H1 (cell line): ENCODE measurements at regions not wholly inside any gene's neighbourhood (a gene's known extent, or its start where the extent isn't known, plus 50 kb on each side); places are given as distances from the start of the nearest gene placed in this dataset.
"Not testable (repeated sequence)": the region's sequence is repeated elsewhere in the genome, so short reads cannot be mapped to it uniquely, and the experiment has no call there.

Experiments
- CTCF ChIA-PET: fragments of 300-600 bp; sonication (Branson Sonifier 250); formaldehyde crosslinking; loops from one replicate; lab custom pipeline; 2021; ENCODE audit not compliant: partially characterized antibody; lab: Charles Lee
- POLR2A ChIA-PET: fragments of 300-600 bp; sonication (Branson Sonifier 250); formaldehyde crosslinking; loops from one replicate; lab custom pipeline; 2021; ENCODE audit warnings: inconsistent platforms; ENCODE audit not compliant: partially characterized antibody; lab: Charles Lee
- DNase-seq, 2 experiments: peaks; one replicate each; pipeline versions ENCODE4 v3.0.0 to v3.0.0-alpha.2; 2010 to 2022; ENCODE audit warnings: low spot score in 2 of 2, low read depth in 1 of 2, mixed read lengths in 1 of 2
- FAIRE-seq: peaks from 2 replicates; lab custom pipeline; 2011; peaks lifted over from hg19 to GRCh38; lab: Jason Lieb, UNC
- H2AFZ ChIP-seq: 2 replicates; pipeline ENCODE4 v1.8.1; 2012; ENCODE audit warnings: low read length, inconsistent platforms
- H2AK5ac ChIP-seq: 2 replicates; pipeline ENCODE4 v1.6.1; 2013; ENCODE audit warnings: low read depth, low read length
- H2BK120ac ChIP-seq: replicated peaks from 2 replicates; pipeline ENCODE3; 2013; ENCODE audit warnings: low read depth, low read length, inconsistent platforms
- H2BK12ac ChIP-seq: 2 replicates; pipeline ENCODE4 v1.6.1; 2013; ENCODE audit warnings: low read depth, low read length
- H2BK15ac ChIP-seq: 2 replicates; pipeline ENCODE4 v1.6.1; 2013; ENCODE audit warnings: low read length
- H2BK20ac ChIP-seq: 2 replicates; pipeline ENCODE4 v1.6.1; 2013; ENCODE audit warnings: low read length
- H2BK5ac ChIP-seq: 2 replicates; pipeline ENCODE4 v1.6.1; 2013; ENCODE audit warnings: low read depth, low read length
- H3K14ac ChIP-seq: 2 replicates; pipeline ENCODE4 v1.6.1; 2013; ENCODE audit warnings: inconsistent platforms; ENCODE audit not compliant: insufficient read length
- H3K18ac ChIP-seq: 2 replicates; pipeline ENCODE4 v1.6.1; 2013; ENCODE audit warnings: low read length; ENCODE audit errors: extremely low read depth
- H3K23ac ChIP-seq: 2 replicates; pipeline ENCODE4 v1.6.1; 2013; ENCODE audit warnings: inconsistent platforms; ENCODE audit not compliant: insufficient read length
- H3K23me2 ChIP-seq: 2 replicates; pipeline ENCODE4 v1.6.1; 2013; ENCODE audit warnings: low read depth, low read length
- H3K27ac ChIP-seq: 2 replicates; pipeline ENCODE4 v1.6.1; 2011; ENCODE audit warnings: low read depth, low read length, inconsistent platforms
- H3K27me3 ChIP-seq, 4 experiments: replicated peaks in 1 of 4; 1 replicate in 1 of 4; 2 replicates in 3 of 4; pipeline versions ENCODE4 v1.6.1 to v1.8.1; 2011 to 2013; ENCODE audit warnings: low read length in 3 of 4, mild to moderate bottlenecking in 3 of 4, inconsistent platforms in 2 of 4, mixed read lengths in 2 of 4, moderate library complexity in 1 of 4; ENCODE audit not compliant: control insufficient read depth in 3 of 4, insufficient read depth in 3 of 4; ENCODE audit errors: extremely low read depth in 1 of 4
- H3K36me3 ChIP-seq, 4 experiments: 2 replicates each; pipeline versions ENCODE4 v1.6.1 to v1.8.1; 2011 to 2013; ENCODE audit warnings: mild to moderate bottlenecking in 4 of 4, low read length in 3 of 4, moderate library complexity in 2 of 4, control low read depth in 1 of 4, inconsistent platforms in 1 of 4; ENCODE audit not compliant: insufficient read depth in 4 of 4, control insufficient read depth in 2 of 4
- H3K4ac ChIP-seq: replicated peaks from 2 replicates; pipeline ENCODE3; 2013; ENCODE audit warnings: low read length, low read depth, mixed read lengths, inconsistent platforms; ENCODE audit not compliant: insufficient read length
- H3K4me1 ChIP-seq, 4 experiments: replicated peaks in 1 of 4; 1 replicate in 1 of 4; 2 replicates in 3 of 4; pipeline versions ENCODE4 v1.6.1 to v1.8.1; 2011 to 2013; ENCODE audit warnings: low read length in 3 of 4, inconsistent platforms in 2 of 4, mixed read lengths in 1 of 4; ENCODE audit not compliant: insufficient read depth in 4 of 4, control insufficient read depth in 3 of 4
- H3K4me2 ChIP-seq, 2 experiments: 2 replicates each; pipeline versions ENCODE4 v1.6.1 to v1.8.1; 2011 to 2013; ENCODE audit warnings: low read depth in 2 of 2, low read length in 2 of 2, control low read depth in 1 of 2, inconsistent platforms in 1 of 2, mild to moderate bottlenecking in 1 of 2; ENCODE audit not compliant: insufficient read depth in 1 of 2
- H3K4me3 ChIP-seq, 4 experiments: fragments of 200-600, 300-600 bp in 1 of 4; sonication (generic), shearing (Covaris generic), sonication (Bioruptor Twin) in 1 of 4; 2 replicates each; pipeline versions ENCODE4 v1.5.1 to v1.8.1; 2011 to 2016; ENCODE audit warnings: low read length in 4 of 4, low read depth in 3 of 4, control low read depth in 2 of 4, inconsistent platforms in 2 of 4, mild to moderate bottlenecking in 2 of 4, mixed read lengths in 1 of 4, moderate library complexity in 1 of 4; ENCODE audit not compliant: insufficient read depth in 2 of 4; ENCODE audit errors: extremely low read depth in 1 of 4
- H3K56ac ChIP-seq: replicated peaks from 2 replicates; pipeline ENCODE3; 2013; ENCODE audit warnings: low read depth, mild to moderate bottlenecking, mixed read lengths, low read length, inconsistent platforms; ENCODE audit not compliant: insufficient read length
- H3K79me1 ChIP-seq: 2 replicates; pipeline ENCODE4 v1.6.1; 2013; ENCODE audit warnings: low read depth, low read length, control low read depth
- H3K79me2 ChIP-seq, 2 experiments: 2 replicates each; pipeline versions ENCODE4 v1.6.1 to v1.8.1; 2012 to 2013; ENCODE audit warnings: low read length in 2 of 2, mild to moderate bottlenecking in 2 of 2, inconsistent platforms in 1 of 2; ENCODE audit not compliant: insufficient read depth in 2 of 2, control insufficient read depth in 1 of 2
- H3K9ac ChIP-seq, 4 experiments: replicated peaks in 1 of 4; 1 replicate in 1 of 4; 2 replicates in 3 of 4; pipeline versions ENCODE4 v1.6.1 to v1.8.1; 2011 to 2013; ENCODE audit warnings: low read depth in 3 of 4, low read length in 3 of 4, control low read depth in 2 of 4, mild to moderate bottlenecking in 2 of 4, moderate library complexity in 2 of 4, inconsistent platforms in 1 of 4; ENCODE audit errors: extremely low read depth in 1 of 4
- H3K9me3 ChIP-seq, 2 experiments: 2 replicates each; pipeline versions ENCODE4 v1.6.1 to v1.8.1; 2012 to 2013; ENCODE audit warnings: mild to moderate bottlenecking in 2 of 2, moderate library complexity in 2 of 2, control low read depth in 1 of 2, inconsistent platforms in 1 of 2, low read depth in 1 of 2, low read length in 1 of 2, mixed read lengths in 1 of 2; ENCODE audit not compliant: insufficient read depth in 2 of 2
- H4K20me1 ChIP-seq, 2 experiments: replicated peaks in 1 of 2; 2 replicates each; pipeline versions ENCODE3 to v1.8.1; 2011 to 2013; ENCODE audit warnings: inconsistent platforms in 2 of 2, low read length in 2 of 2, mild to moderate bottlenecking in 1 of 2; ENCODE audit not compliant: insufficient read depth in 2 of 2, control insufficient read depth in 1 of 2
- H4K5ac ChIP-seq: 2 replicates; pipeline ENCODE4 v1.6.1; 2013; ENCODE audit warnings: low read length, low read depth, mixed read lengths, inconsistent platforms; ENCODE audit not compliant: insufficient read length
- H4K8ac ChIP-seq: 2 replicates; pipeline ENCODE4 v1.8.0; 2013; ENCODE audit warnings: mild to moderate bottlenecking, moderate library complexity, low read length, inconsistent platforms; ENCODE audit not compliant: insufficient read depth; ENCODE audit errors: extremely low read depth
- H4K91ac ChIP-seq: replicated peaks from 2 replicates; pipeline ENCODE3; 2013; ENCODE audit warnings: low read length, mixed read lengths, inconsistent platforms; ENCODE audit not compliant: insufficient read length

GRCh38 chr9:85814800-85815199 is 73.0 kb upstream of the AGTPBP1 start:
- H2BK15ac ChIP-seq, H3K4me1 ChIP-seq, H4K5ac ChIP-seq, H3K36me3 ChIP-seq, H3K9ac ChIP-seq, H4K91ac ChIP-seq, H2BK5ac ChIP-seq, POLR2A ChIA-PET, H3K27ac ChIP-seq, H3K9me3 ChIP-seq, H2BK20ac ChIP-seq, H3K14ac ChIP-seq, H3K27me3 ChIP-seq, FAIRE-seq, H3K18ac ChIP-seq, H4K8ac ChIP-seq, H3K23me2 ChIP-seq, H3K4ac ChIP-seq, H3K56ac ChIP-seq, H2AFZ ChIP-seq, DNase-seq, H3K79me2 ChIP-seq, H2AK5ac ChIP-seq, H3K79me1 ChIP-seq, H3K4me3 ChIP-seq, H2BK12ac ChIP-seq, H3K23ac ChIP-seq, H4K20me1 ChIP-seq, H2BK120ac ChIP-seq, H3K4me2 ChIP-seq: not testable (repeated sequence)
- CTCF ChIA-PET, result interaction anchor here (0.6 to 1.0 kb wide), 4 partner anchors 85 to 387 kb away, joined by 3 to 4 read pairs (median 3); no protein-coding TSS in a partner anchor
